ENCODE measurements at regions not wholly inside any gene's neighbourhood (a gene's known extent, or its start where the extent isn't known, plus 50 kb on each side); places are given as distances from the start of the nearest gene placed in this dataset.

GRCh38 chr4:173461170-173461569 lies 62.3 kb upstream of the SCRG1 start:
- TF ChIP-seq, protein P1, sequence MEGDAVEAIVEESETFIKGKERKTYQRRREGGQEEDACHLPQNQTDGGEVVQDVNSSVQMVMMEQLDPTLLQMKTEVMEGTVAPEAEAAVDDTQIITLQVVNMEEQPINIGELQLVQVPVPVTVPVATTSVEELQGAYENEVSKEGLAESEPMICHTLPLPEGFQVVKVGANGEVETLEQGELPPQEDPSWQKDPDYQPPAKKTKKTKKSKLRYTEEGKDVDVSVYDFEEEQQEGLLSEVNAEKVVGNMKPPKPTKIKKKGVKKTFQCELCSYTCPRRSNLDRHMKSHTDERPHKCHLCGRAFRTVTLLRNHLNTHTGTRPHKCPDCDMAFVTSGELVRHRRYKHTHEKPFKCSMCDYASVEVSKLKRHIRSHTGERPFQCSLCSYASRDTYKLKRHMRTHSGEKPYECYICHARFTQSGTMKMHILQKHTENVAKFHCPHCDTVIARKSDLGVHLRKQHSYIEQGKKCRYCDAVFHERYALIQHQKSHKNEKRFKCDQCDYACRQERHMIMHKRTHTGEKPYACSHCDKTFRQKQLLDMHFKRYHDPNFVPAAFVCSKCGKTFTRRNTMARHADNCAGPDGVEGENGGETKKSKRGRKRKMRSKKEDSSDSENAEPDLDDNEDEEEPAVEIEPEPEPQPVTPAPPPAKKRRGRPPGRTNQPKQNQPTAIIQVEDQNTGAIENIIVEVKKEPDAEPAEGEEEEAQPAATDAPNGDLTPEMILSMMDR (conservative IDR thresholded peaks at IDR 0.05), result no peak
- no peak for TF ChIP-seq EZH2 (IDR thresholded peaks at IDR 0.05; ENCODE audit: low read depth)
